ENCODE measurements at regions not wholly inside any gene's neighbourhood (a gene's known extent, or its start where the extent isn't known, plus 50 kb on each side); places are given as distances from the start of the nearest gene placed in this dataset.

GRCh38 chr5:117435203-117435602, 860.6 kb upstream of the SEMA6A start:
- no peaks in the 10 kb centered on the region for H3K9me3 ChIP-seq (replicated peaks)
- H3K4me1 ChIP-seq, result no peaks in the 10 kb centered on the region
- H3K36me3 ChIP-seq, result no peaks in the 10 kb centered on the region
- intact Hi-C loops (cut with micrococcal nuclease), result no loop called here
- TF ChIP-seq, protein P1, sequence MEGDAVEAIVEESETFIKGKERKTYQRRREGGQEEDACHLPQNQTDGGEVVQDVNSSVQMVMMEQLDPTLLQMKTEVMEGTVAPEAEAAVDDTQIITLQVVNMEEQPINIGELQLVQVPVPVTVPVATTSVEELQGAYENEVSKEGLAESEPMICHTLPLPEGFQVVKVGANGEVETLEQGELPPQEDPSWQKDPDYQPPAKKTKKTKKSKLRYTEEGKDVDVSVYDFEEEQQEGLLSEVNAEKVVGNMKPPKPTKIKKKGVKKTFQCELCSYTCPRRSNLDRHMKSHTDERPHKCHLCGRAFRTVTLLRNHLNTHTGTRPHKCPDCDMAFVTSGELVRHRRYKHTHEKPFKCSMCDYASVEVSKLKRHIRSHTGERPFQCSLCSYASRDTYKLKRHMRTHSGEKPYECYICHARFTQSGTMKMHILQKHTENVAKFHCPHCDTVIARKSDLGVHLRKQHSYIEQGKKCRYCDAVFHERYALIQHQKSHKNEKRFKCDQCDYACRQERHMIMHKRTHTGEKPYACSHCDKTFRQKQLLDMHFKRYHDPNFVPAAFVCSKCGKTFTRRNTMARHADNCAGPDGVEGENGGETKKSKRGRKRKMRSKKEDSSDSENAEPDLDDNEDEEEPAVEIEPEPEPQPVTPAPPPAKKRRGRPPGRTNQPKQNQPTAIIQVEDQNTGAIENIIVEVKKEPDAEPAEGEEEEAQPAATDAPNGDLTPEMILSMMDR (IDR thresholded peaks at IDR 0.05; ENCODE audit: borderline replicate concordance), result no peak
- H3K27ac ChIP-seq (replicated peaks), result no peak overlapping the region
- DNase-seq, result no peak
- H3K27me3 ChIP-seq (ENCODE audit: low read depth), result no peaks in the 10 kb centered on the region
- no peak overlapping the region for H3K4me3 ChIP-seq

GRCh38 chr5:117434254-117434653, 859.6 kb upstream of the SEMA6A start:
- intact Hi-C loops (cut with micrococcal nuclease), result no loop called here
- Histone ChIP-seq H3K36me3 (no peaks in the 10 kb centered on the region), H3K4me1 (no peaks in the 10 kb centered on the region), H3K27me3 (ENCODE audit: low read depth) (no peaks in the 10 kb centered on the region), H3K4me3 (no peak overlapping the region), H3K9me3 (replicated peaks) (no peaks in the 10 kb centered on the region), H3K27ac (replicated peaks) (no peak overlapping the region)
- TF ChIP-seq, protein P1 (IDR thresholded peaks at IDR 0.05; ENCODE audit: borderline replicate concordance), result no peak
- no peak for DNase-seq

- H3K36me3 ChIP-seq, result no peaks in the 10 kb centered on the region
- H3K9me3 ChIP-seq (replicated peaks), result no peaks in the 10 kb centered on the region
- no peak overlapping the region for H3K4me3 ChIP-seq
- H3K27ac ChIP-seq (replicated peaks), result no peak overlapping the region
- no peaks in the 10 kb centered on the region for H3K4me1 ChIP-seq
- TF ChIP-seq, protein P1 (IDR thresholded peaks at IDR 0.05; ENCODE audit: borderline replicate concordance), result no peak
- DNase-seq, result no peak
- intact Hi-C loops (cut with micrococcal nuclease), result no loop called here
- H3K27me3 ChIP-seq (ENCODE audit: low read depth), result no peaks in the 10 kb centered on the region
Observed at GRCh38 chr5:117433818-117434217, 859.2 kb upstream of the SEMA6A start.

DNA sequence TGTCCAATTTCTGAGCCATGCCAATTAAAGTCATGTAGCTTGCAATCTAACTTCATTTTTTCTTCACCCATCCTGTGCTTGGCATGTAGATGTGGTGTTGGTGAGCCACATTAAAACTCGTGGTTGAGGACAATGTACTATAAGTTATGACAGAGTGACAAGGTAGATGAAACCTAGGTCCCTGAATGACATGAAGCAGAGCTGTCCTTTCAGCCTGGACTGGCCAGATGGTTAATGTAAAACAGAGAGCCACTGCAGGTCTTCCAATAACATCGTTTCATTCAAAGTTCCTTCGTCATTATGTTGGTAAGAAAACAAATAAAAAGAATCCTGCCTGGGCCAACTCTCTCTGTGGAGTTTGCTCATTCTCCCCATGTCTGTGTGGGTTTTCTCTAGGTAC, 856.5 kb upstream of the SEMA6A start:
- intact Hi-C loops (cut with micrococcal nuclease), result no loop called here
- TF ChIP-seq, protein P1 (IDR thresholded peaks at IDR 0.05; ENCODE audit: borderline replicate concordance), result no peak
- Histone ChIP-seq H3K27me3 (ENCODE audit: low read depth) (no peaks in the 10 kb centered on the region), H3K9me3 (replicated peaks) (no peaks in the 10 kb centered on the region), H3K36me3 (no peaks in the 10 kb centered on the region), H3K4me1 (no peaks in the 10 kb centered on the region), H3K4me3 (no peak overlapping the region), H3K27ac (replicated peaks) (no peak overlapping the region)
- DNase-seq, result no peak

DNA sequence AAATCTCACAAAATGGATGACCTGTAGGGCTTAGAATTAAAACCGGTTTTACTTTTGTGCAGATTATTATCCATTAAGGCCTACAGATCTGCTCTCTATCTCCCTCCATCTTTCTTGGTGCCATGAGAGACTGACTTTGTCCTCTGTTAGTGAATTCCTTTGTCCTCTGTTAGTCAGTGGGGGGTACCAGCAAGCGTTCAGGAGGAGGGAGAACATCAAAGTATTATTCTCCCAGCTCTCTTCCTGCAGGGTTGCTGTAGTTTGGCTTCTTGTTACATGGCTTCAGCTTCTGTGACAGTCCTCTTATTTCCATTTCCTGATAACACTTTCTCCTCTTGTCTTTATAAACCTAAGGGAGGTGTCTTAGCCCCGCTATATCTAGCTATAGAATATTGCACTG, 850.5 kb upstream of the SEMA6A start:
- no peak overlapping the region for H3K27ac ChIP-seq (replicated peaks)
- H3K36me3 ChIP-seq, result no peaks in the 10 kb centered on the region
- H3K4me3 ChIP-seq, result no peak overlapping the region
- DNase-seq, result no peak
- TF ChIP-seq, protein P1 (IDR thresholded peaks at IDR 0.05; ENCODE audit: borderline replicate concordance), result no peak
- peaks cover 21% of the 10 kb centered on the region for H3K9me3 ChIP-seq (replicated peaks)
- no peaks in the 10 kb centered on the region for H3K27me3 ChIP-seq (ENCODE audit: low read depth)
- H3K4me1 ChIP-seq, result no peaks in the 10 kb centered on the region
- intact Hi-C loops (cut with micrococcal nuclease), result no loop called here

GRCh38 chr5:117424559-117424958, 849.9 kb upstream of the SEMA6A start:
- no peaks in the 10 kb centered on the region for H3K27me3 ChIP-seq (ENCODE audit: low read depth)
- intact Hi-C loops (cut with micrococcal nuclease), result no loop called here
- H3K4me3 ChIP-seq, result no peak overlapping the region
- no peaks in the 10 kb centered on the region for H3K4me1 ChIP-seq
- no peaks in the 10 kb centered on the region for H3K36me3 ChIP-seq
- DNase-seq, result no peak
- peaks cover 21% of the 10 kb centered on the region for H3K9me3 ChIP-seq (replicated peaks)
- H3K27ac ChIP-seq (replicated peaks), result no peak overlapping the region
- TF ChIP-seq, protein P1 (IDR thresholded peaks at IDR 0.05; ENCODE audit: borderline replicate concordance), result no peak

Data from left ventricle myocardium inferior (tissue), 1 donor.